DMS53 treated with DMSO at 0.1 percent for 48 hours (cell line): ENCODE measurements at regions not wholly inside any gene's neighbourhood (a gene's known extent, or its start where the extent isn't known, plus 50 kb on each side); places are given as distances from the start of the nearest gene placed in this dataset.

ENCODE experiments used
- DNase-seq: peaks from one replicate; lab custom pipeline; 2025; ENCODE audit not compliant: unreplicated experiment; lab: John Stamatoyannopoulos, UW

GRCh38 chr15:88383354-88383753 lies 83.8 kb downstream of the MRPL46 start:
- DNase-seq = no peak

GRCh38 chr15:88382482-88382983 lies 84.7 kb downstream of the MRPL46 start:
- no peak for DNase-seq

GRCh38 chr15:88378188-88378637 lies 89.0 kb downstream of the MRPL46 start:
- DNase-seq = no peak

- no peak for DNase-seq
Observed at GRCh38 chr15:88377509-88377908, 89.7 kb downstream of the MRPL46 start.

- no peak for DNase-seq
Observed at GRCh38 chr15:88376574-88377174, 90.5 kb downstream of the MRPL46 start.

GRCh38 chr15:88375234-88375927 lies 91.8 kb downstream of the MRPL46 start:
- DNase-seq = no peak

GRCh38 chr15:88365124-88365523 lies 102.1 kb downstream of the MRPL46 start:
- no peak for DNase-seq

- DNase-seq = no peak
Observed at GRCh38 chr15:88348579-88349230, 92.2 kb upstream of the NTRK3 start.

GRCh38 chr15:88345962-88346361 lies 89.4 kb upstream of the NTRK3 start:
- DNase-seq = no peak

GRCh38 chr15:88344786-88345185 lies 88.2 kb upstream of the NTRK3 start:
- no peak for DNase-seq

GRCh38 chr15:88342666-88343065 lies 86.1 kb upstream of the NTRK3 start:
- DNase-seq = no peak

GRCh38 chr15:88341653-88342052 lies 85.1 kb upstream of the NTRK3 start:
- no peak for DNase-seq

GRCh38 chr15:88341006-88341405 lies 84.5 kb upstream of the NTRK3 start:
- DNase-seq = no peak

GRCh38 chr15:88337993-88338392 lies 81.5 kb upstream of the NTRK3 start:
- no peak for DNase-seq

- DNase-seq = no peak
Observed at GRCh38 chr15:88335074-88335473, 78.5 kb upstream of the NTRK3 start.

- no peak for DNase-seq
Observed at GRCh38 chr15:88334436-88334835, 77.9 kb upstream of the NTRK3 start.

- no peak for DNase-seq
Observed at GRCh38 chr15:88331291-88331690, 74.8 kb upstream of the NTRK3 start.

GRCh38 chr15:88326924-88327323 lies 70.4 kb upstream of the NTRK3 start:
- no peak for DNase-seq

GRCh38 chr15:88324741-88325065 lies 68.2 kb upstream of the NTRK3 start:
- DNase-seq = no peak

- DNase-seq = no peak
Observed at GRCh38 chr15:88323976-88324740, 67.6 kb upstream of the NTRK3 start.

- DNase-seq = no peak
Observed at GRCh38 chr15:88323468-88323867, 66.9 kb upstream of the NTRK3 start.

- DNase-seq = no peak
Observed at GRCh38 chr15:88322461-88322860, 65.9 kb upstream of the NTRK3 start.
